HCT116 (cell line): ENCODE measurements at regions not wholly inside any gene's neighbourhood (a gene's known extent, or its start where the extent isn't known, plus 50 kb on each side); places are given as distances from the start of the nearest gene placed in this dataset.

ENCODE experiments used
- ATAC-seq: fragments of 200-7000 bp; cut with Tn5 transposase; 2 replicates; pipeline ENCODE4 v1.9.1; 2020; ENCODE audit warnings: mild to moderate bottlenecking, moderate library complexity
- BruUV-seq: library from RNA; stranded (reverse); fragments of 400-500 nt; replicated peaks from 2 replicates; lab custom pipeline; 2021; lab: Mats Ljungman, UMichigan
- CTCF ChIA-PET: fragments of 300-600 bp; sonication (Branson Sonifier 250); formaldehyde crosslinking; loops from one replicate; lab custom pipeline; 2021; ENCODE audit warnings: antibody characterized with exemption; lab: Charles Lee
- POLR2A ChIA-PET: fragments of 300-600, 350-600 bp; sonication (Branson Sonifier 250); formaldehyde crosslinking; loops from one replicate; lab custom pipeline; 2021; ENCODE audit warnings: antibody characterized with exemption; lab: Charles Lee
- RAD21 ChIA-PET, 2 experiments: fragments of 300-600 bp; sonication (Branson Sonifier 250); formaldehyde crosslinking; loops; one replicate each; lab custom pipeline; 2023; ENCODE audit warnings: low total read pairs in 2 of 2; ENCODE audit not compliant: uncharacterized antibody in 2 of 2, unreplicated experiment in 2 of 2, low non-redundant PET in 1 of 2; lab: Charles Lee
- DNase-seq: peaks from one replicate; pipeline ENCODE4 v3.0.0-alpha.2; 2010; ENCODE audit warnings: low read depth, low spot score
- H2AFZ ChIP-seq: fragments of 200-600 bp; shearing (Covaris generic), sonication (generic); 2 replicates; pipeline ENCODE4 v1.6.1; 2017; ENCODE audit warnings: low read depth, mixed run types, mixed read lengths, antibody characterized with exemption, low read length; ENCODE audit not compliant: poor library complexity, severe bottlenecking
- H3K27ac ChIP-seq: 2 replicates; pipeline ENCODE4 v1.5.1; 2012; ENCODE audit warnings: low read depth, low read length
- H3K27me3 ChIP-seq: fragments of 200-600 bp; sonication (generic); 2 replicates; pipeline ENCODE4 v1.6.1; 2016; ENCODE audit warnings: mixed run types, low read length, mixed read lengths; ENCODE audit not compliant: insufficient read depth
- H3K36me3 ChIP-seq, 2 experiments: fragments of 200-500 bp in 1 of 2; fragments of 200-600 bp in 1 of 2; sonication (Bioruptor generic) in 1 of 2; sonication (generic) in 1 of 2; 2 replicates each; pipeline versions ENCODE4 v1.5.1 to v1.6.1; 2014 to 2016; ENCODE audit warnings: low read length in 2 of 2, inconsistent platforms in 1 of 2, mixed read lengths in 1 of 2, mixed run types in 1 of 2; ENCODE audit not compliant: insufficient read depth in 2 of 2, control insufficient read depth in 1 of 2
- H3K4me1 ChIP-seq, 2 experiments: fragments of 200-600 bp in 1 of 2; sonication (generic) in 1 of 2; 2 replicates each; pipeline versions ENCODE4 v1.5.1 to v1.6.1; 2012 to 2017; ENCODE audit warnings: low read length in 2 of 2, inconsistent platforms in 1 of 2, mild to moderate bottlenecking in 1 of 2, mixed read lengths in 1 of 2, mixed run types in 1 of 2, moderate library complexity in 1 of 2; ENCODE audit not compliant: insufficient read depth in 2 of 2, control insufficient read depth in 1 of 2
- H3K4me2 ChIP-seq: fragments of 200-600 bp; sonication (generic); 2 replicates; pipeline ENCODE4 v1.6.1; 2017; ENCODE audit warnings: mixed run types, low read length, mixed read lengths
- H3K4me3 ChIP-seq, 2 experiments: fragments of 200-600 bp in 1 of 2; sonication (generic) in 1 of 2; replicated peaks in 1 of 2; 2 replicates each; pipeline ENCODE4 v1.5.1; 2011 to 2016; ENCODE audit warnings: low read length in 2 of 2, control low read depth in 1 of 2, low read depth in 1 of 2, mild to moderate bottlenecking in 1 of 2, mixed read lengths in 1 of 2, mixed run types in 1 of 2
- H3K79me2 ChIP-seq: fragments of 200-600 bp; sonication (generic); 2 replicates; pipeline ENCODE4 v1.6.1; 2017; ENCODE audit warnings: mild to moderate bottlenecking, mixed run types, low read length, moderate library complexity, mixed read lengths; ENCODE audit not compliant: insufficient read depth
- H3K9ac ChIP-seq: fragments of 200-600 bp; sonication (generic); 2 replicates; pipeline ENCODE4 v1.6.1; 2016; ENCODE audit warnings: low read length, mixed read lengths
- H3K9me2 ChIP-seq: fragments of 200-600 bp; sonication (generic), shearing (Covaris generic); 2 replicates; pipeline ENCODE4 v1.6.1; 2017; ENCODE audit warnings: mixed run types, mild to moderate bottlenecking, moderate library complexity; ENCODE audit not compliant: insufficient read depth
- H3K9me3 ChIP-seq, 2 experiments: fragments of 200-500 bp in 1 of 2; fragments of 200-600 bp in 1 of 2; sonication (Bioruptor generic) in 1 of 2; sonication (generic) in 1 of 2; 2 replicates each; pipeline ENCODE4 v1.6.1; 2014 to 2017; ENCODE audit warnings: low read length in 2 of 2, mixed read lengths in 2 of 2, inconsistent platforms in 1 of 2, low read depth in 1 of 2, mild to moderate bottlenecking in 1 of 2, mixed run types in 1 of 2, moderate library complexity in 1 of 2; ENCODE audit not compliant: control insufficient read depth in 1 of 2, insufficient read depth in 1 of 2
- H4K20me1 ChIP-seq: fragments of 200-600 bp; sonication (generic), shearing (Covaris generic); 2 replicates; pipeline ENCODE4 v1.6.1; 2017; ENCODE audit warnings: mixed run types, mild to moderate bottlenecking, moderate library complexity; ENCODE audit not compliant: insufficient read depth
- CBX3 ChIP-seq: IDR thresholded peaks from 2 replicates; pipeline ENCODE4 v1.6.1; 2012; ENCODE audit warnings: low read depth
- CEBPB ChIP-seq: IDR thresholded peaks from 2 replicates; pipeline ENCODE4 v1.6.1; 2012; ENCODE audit warnings: low read depth
- ELF1 ChIP-seq: IDR thresholded peaks from 2 replicates; pipeline ENCODE4 v1.6.1; 2012; ENCODE audit warnings: low read depth, borderline replicate concordance
- EZH2 ChIP-seq: fragments of 200-600 bp; sonication (generic); IDR thresholded peaks from 2 replicates; pipeline ENCODE4 v1.6.1; 2017; ENCODE audit warnings: antibody characterized with exemption, mixed run types
- EZH2phosphoT487 ChIP-seq: fragments of 200-600 bp; IDR thresholded peaks from 2 replicates; pipeline ENCODE4 v1.6.1; 2018; ENCODE audit warnings: antibody characterized with exemption, borderline replicate concordance
- JUND ChIP-seq: IDR thresholded peaks from 2 replicates; pipeline ENCODE4 v1.6.1; 2012
- POLR2A ChIP-seq: IDR thresholded peaks from 2 replicates; pipeline ENCODE4 v1.7.0; 2011; ENCODE audit warnings: borderline replicate concordance; ENCODE audit not compliant: insufficient read depth, insufficient read length; ENCODE audit errors: extremely low read depth
- POLR2AphosphoS5 ChIP-seq: IDR thresholded peaks from 2 replicates; pipeline ENCODE4 v1.6.1; 2011; ENCODE audit warnings: mild to moderate bottlenecking, low read depth, low read length, moderate library complexity
- RAD21 ChIP-seq: IDR thresholded peaks from 2 replicates; pipeline ENCODE4 v1.6.1; 2012; ENCODE audit warnings: low read depth, mild to moderate bottlenecking
- SIN3A ChIP-seq: IDR thresholded peaks from 2 replicates; pipeline ENCODE4 v1.6.1; 2012; ENCODE audit warnings: low read depth
- SP1 ChIP-seq: IDR thresholded peaks from 2 replicates; pipeline ENCODE4 v1.6.1; 2012; ENCODE audit warnings: low read depth
- SRF ChIP-seq: IDR thresholded peaks from 2 replicates; pipeline ENCODE4 v1.6.1; 2012; ENCODE audit warnings: low read depth
- YY1 ChIP-seq: IDR thresholded peaks from 2 replicates; pipeline ENCODE4 v1.6.1; 2011; ENCODE audit warnings: low read length, low read depth, moderate library complexity, mild to moderate bottlenecking; ENCODE audit not compliant: insufficient replicate concordance; ENCODE audit errors: extremely low read depth
- ZFX ChIP-seq: fragments of 450-650 bp; IDR thresholded peaks from 2 replicates; pipeline ENCODE4 v1.6.1; 2017
- ZNF274 ChIP-seq: fragments of 200-500 bp; sonication (Bioruptor generic); IDR thresholded peaks from 2 replicates; pipeline ENCODE4 v1.6.1; 2014; ENCODE audit warnings: mild to moderate bottlenecking, low read depth, low read length, inconsistent platforms
- intact Hi-C: fragments of 100-400 bp; cut with micrococcal nuclease; formaldehyde crosslinking; loops from 2 replicates; pipeline ENCODE4 v1.10.0; 2022
- TF ChIP-seq, protein P1 (sequence below): IDR thresholded peaks from 2 replicates; pipeline ENCODE4 v1.6.1; 2012
- TF ChIP-seq, protein P2 (sequence below): IDR thresholded peaks from 2 replicates; pipeline ENCODE4 v1.6.1; 2012
- TF ChIP-seq, protein P3 (sequence below), 3 experiments: fragments of 200-600 bp in 1 of 3; sonication (generic) in 1 of 3; IDR thresholded peaks in 2 of 3; conservative IDR thresholded peaks in 1 of 3; 2 replicates each; pipeline ENCODE4 v1.5.1; 2012 to 2017; ENCODE audit warnings: low read depth in 2 of 3, low read length in 2 of 3, antibody characterized with exemption in 1 of 3, borderline replicate concordance in 1 of 3, control low read depth in 1 of 3, mild to moderate bottlenecking in 1 of 3, mixed read lengths in 1 of 3, mixed run types in 1 of 3, moderate library complexity in 1 of 3; ENCODE audit not compliant: insufficient read depth in 1 of 3
- TF ChIP-seq, protein P4 (sequence below): IDR thresholded peaks from 2 replicates; pipeline ENCODE4 v1.6.1; 2011; ENCODE audit warnings: mild to moderate bottlenecking, low read length, moderate library complexity; ENCODE audit not compliant: insufficient replicate concordance; ENCODE audit errors: extremely low read depth
- TF ChIP-seq, protein P5 (sequence below): IDR thresholded peaks from 2 replicates; pipeline ENCODE4 v1.6.1; 2012; ENCODE audit warnings: low read depth

DNA sequence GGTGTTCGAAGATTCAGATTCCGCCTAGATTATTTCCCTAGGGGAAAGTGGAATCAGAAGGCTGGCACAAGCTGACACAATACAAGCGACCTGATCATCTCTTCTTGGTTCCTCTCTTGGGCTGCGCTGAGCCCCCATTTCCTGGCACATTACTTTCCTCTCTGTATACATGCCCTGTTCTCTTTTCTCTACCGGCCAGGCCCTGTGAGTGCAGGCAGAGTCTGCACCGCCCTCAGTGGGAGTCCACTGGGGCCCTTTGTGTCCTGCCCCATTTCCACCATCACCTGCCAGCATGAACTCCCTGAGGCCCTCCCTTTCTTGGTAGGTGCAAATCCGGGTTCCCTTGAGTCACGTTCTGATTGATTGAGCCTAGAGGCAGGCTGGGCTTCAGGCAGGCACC, 287.9 kb downstream of the MSX2 start:
- ATAC-seq, result no peak
- BruUV-seq, result no TSS peak
- POLR2A ChIA-PET, result no interaction called here
- CTCF ChIA-PET, result no interaction called here
- intact Hi-C loops, result no loop called here
- H3K9ac ChIP-seq, result no peak overlapping the region
- TF ChIP-seq, protein P1, sequence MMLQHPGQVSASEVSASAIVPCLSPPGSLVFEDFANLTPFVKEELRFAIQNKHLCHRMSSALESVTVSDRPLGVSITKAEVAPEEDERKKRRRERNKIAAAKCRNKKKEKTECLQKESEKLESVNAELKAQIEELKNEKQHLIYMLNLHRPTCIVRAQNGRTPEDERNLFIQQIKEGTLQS, result no peak
- TF ChIP-seq ELF1, result no peak
- TF ChIP-seq POLR2AphosphoS5, result no peak
- no peak for TF ChIP-seq JUND
- TF ChIP-seq, protein P2, sequence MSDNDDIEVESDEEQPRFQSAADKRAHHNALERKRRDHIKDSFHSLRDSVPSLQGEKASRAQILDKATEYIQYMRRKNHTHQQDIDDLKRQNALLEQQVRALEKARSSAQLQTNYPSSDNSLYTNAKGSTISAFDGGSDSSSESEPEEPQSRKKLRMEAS, result no peak
- TF ChIP-seq SIN3A, result no peak
- TF ChIP-seq, protein P3, sequence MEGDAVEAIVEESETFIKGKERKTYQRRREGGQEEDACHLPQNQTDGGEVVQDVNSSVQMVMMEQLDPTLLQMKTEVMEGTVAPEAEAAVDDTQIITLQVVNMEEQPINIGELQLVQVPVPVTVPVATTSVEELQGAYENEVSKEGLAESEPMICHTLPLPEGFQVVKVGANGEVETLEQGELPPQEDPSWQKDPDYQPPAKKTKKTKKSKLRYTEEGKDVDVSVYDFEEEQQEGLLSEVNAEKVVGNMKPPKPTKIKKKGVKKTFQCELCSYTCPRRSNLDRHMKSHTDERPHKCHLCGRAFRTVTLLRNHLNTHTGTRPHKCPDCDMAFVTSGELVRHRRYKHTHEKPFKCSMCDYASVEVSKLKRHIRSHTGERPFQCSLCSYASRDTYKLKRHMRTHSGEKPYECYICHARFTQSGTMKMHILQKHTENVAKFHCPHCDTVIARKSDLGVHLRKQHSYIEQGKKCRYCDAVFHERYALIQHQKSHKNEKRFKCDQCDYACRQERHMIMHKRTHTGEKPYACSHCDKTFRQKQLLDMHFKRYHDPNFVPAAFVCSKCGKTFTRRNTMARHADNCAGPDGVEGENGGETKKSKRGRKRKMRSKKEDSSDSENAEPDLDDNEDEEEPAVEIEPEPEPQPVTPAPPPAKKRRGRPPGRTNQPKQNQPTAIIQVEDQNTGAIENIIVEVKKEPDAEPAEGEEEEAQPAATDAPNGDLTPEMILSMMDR (IDR thresholded peaks at IDR 0.05 in 2 of 3, conservative IDR thresholded peaks at IDR 0.05 in 1 of 3; ENCODE audit: borderline replicate concordance in 1 of 3, insufficient read depth in 1 of 3, low read depth in 2 of 3, low read length in 2 of 3), result no peak
- no peak for TF ChIP-seq CBX3
- TF ChIP-seq EZH2, result no peak
- TF ChIP-seq CEBPB, result no peak
- no peak for TF ChIP-seq SP1
- no peak for TF ChIP-seq POLR2A
- TF ChIP-seq, protein P4, sequence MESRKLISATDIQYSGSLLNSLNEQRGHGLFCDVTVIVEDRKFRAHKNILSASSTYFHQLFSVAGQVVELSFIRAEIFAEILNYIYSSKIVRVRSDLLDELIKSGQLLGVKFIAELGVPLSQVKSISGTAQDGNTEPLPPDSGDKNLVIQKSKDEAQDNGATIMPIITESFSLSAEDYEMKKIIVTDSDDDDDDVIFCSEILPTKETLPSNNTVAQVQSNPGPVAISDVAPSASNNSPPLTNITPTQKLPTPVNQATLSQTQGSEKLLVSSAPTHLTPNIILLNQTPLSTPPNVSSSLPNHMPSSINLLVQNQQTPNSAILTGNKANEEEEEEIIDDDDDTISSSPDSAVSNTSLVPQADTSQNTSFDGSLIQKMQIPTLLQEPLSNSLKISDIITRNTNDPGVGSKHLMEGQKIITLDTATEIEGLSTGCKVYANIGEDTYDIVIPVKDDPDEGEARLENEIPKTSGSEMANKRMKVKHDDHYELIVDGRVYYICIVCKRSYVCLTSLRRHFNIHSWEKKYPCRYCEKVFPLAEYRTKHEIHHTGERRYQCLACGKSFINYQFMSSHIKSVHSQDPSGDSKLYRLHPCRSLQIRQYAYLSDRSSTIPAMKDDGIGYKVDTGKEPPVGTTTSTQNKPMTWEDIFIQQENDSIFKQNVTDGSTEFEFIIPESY, result no peak
- no peak for TF ChIP-seq SRF
- no peak for TF ChIP-seq YY1
- TF ChIP-seq ZFX, result no peak
- TF ChIP-seq ZNF274, result no peak
- no peak for TF ChIP-seq EZH2phosphoT487
- TF ChIP-seq, protein P5, sequence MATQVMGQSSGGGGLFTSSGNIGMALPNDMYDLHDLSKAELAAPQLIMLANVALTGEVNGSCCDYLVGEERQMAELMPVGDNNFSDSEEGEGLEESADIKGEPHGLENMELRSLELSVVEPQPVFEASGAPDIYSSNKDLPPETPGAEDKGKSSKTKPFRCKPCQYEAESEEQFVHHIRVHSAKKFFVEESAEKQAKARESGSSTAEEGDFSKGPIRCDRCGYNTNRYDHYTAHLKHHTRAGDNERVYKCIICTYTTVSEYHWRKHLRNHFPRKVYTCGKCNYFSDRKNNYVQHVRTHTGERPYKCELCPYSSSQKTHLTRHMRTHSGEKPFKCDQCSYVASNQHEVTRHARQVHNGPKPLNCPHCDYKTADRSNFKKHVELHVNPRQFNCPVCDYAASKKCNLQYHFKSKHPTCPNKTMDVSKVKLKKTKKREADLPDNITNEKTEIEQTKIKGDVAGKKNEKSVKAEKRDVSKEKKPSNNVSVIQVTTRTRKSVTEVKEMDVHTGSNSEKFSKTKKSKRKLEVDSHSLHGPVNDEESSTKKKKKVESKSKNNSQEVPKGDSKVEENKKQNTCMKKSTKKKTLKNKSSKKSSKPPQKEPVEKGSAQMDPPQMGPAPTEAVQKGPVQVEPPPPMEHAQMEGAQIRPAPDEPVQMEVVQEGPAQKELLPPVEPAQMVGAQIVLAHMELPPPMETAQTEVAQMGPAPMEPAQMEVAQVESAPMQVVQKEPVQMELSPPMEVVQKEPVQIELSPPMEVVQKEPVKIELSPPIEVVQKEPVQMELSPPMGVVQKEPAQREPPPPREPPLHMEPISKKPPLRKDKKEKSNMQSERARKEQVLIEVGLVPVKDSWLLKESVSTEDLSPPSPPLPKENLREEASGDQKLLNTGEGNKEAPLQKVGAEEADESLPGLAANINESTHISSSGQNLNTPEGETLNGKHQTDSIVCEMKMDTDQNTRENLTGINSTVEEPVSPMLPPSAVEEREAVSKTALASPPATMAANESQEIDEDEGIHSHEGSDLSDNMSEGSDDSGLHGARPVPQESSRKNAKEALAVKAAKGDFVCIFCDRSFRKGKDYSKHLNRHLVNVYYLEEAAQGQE, result no peak
- no peak for TF ChIP-seq RAD21
- H3K9me3 ChIP-seq, result no peaks in the 10 kb centered on the region
- no peak for DNase-seq
- H3K9me2 ChIP-seq, result no peaks in the 10 kb centered on the region; the same call in 1 of the 2 replicates
- no peak overlapping the region for H2AFZ ChIP-seq
- no peak overlapping the region for H3K4me3 ChIP-seq
- no peaks in the 10 kb centered on the region for H3K36me3 ChIP-seq
- H3K79me2 ChIP-seq, result no peaks in the 10 kb centered on the region
- H3K4me1 ChIP-seq, result no peaks in the 10 kb centered on the region
- no peak overlapping the region for H3K4me2 ChIP-seq
- no peaks in the 10 kb centered on the region for H3K27me3 ChIP-seq
- H4K20me1 ChIP-seq, result no peaks in the 10 kb centered on the region
- RAD21 ChIA-PET, result no interaction called here
- H3K27ac ChIP-seq, result no peak overlapping the region
